Panc1 (cell line): ENCODE measurements at regions not wholly inside any gene's neighbourhood (a gene's known extent, or its start where the extent isn't known, plus 50 kb on each side); places are given as distances from the start of the nearest gene placed in this dataset.

Experiments used
- SIN3A ChIP-seq: IDR thresholded peaks from 2 replicates; pipeline ENCODE4 v1.6.1; 2012; ENCODE audit warnings: low read depth, mild to moderate bottlenecking, low read length, moderate library complexity, borderline replicate concordance; ENCODE audit not compliant: insufficient read depth
- TF ChIP-seq, protein P1 (sequence below): fragments of 450-650 bp; IDR thresholded peaks from 2 replicates; pipeline ENCODE4 v1.5.1; 2017; ENCODE audit warnings: mild to moderate bottlenecking

DNA sequence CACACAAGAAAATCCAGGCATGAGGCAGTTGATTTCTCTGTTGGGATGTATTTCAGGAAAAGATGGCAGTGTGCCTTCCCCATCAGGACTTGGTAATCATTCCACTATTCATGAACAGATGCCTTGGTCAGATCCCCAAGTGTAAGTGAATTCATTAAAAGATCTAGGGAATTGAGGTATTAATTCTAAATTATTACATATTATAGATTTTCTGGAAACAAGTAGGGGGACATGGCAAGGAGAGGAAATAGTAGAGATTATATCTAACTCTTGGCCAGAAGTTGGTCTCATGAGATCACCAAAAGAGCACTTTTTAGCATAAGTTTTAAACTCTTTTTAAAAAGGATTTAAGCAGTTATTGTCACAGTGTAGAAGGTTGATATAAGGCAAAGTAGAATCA is 74.4 kb upstream of the MDFIC2 start:
- TF ChIP-seq, protein P1, sequence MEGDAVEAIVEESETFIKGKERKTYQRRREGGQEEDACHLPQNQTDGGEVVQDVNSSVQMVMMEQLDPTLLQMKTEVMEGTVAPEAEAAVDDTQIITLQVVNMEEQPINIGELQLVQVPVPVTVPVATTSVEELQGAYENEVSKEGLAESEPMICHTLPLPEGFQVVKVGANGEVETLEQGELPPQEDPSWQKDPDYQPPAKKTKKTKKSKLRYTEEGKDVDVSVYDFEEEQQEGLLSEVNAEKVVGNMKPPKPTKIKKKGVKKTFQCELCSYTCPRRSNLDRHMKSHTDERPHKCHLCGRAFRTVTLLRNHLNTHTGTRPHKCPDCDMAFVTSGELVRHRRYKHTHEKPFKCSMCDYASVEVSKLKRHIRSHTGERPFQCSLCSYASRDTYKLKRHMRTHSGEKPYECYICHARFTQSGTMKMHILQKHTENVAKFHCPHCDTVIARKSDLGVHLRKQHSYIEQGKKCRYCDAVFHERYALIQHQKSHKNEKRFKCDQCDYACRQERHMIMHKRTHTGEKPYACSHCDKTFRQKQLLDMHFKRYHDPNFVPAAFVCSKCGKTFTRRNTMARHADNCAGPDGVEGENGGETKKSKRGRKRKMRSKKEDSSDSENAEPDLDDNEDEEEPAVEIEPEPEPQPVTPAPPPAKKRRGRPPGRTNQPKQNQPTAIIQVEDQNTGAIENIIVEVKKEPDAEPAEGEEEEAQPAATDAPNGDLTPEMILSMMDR = no peak
- no peak for TF ChIP-seq SIN3A
